PC-3 (cell line): ENCODE measurements at regions not wholly inside any gene's neighbourhood (a gene's known extent, or its start where the extent isn't known, plus 50 kb on each side); places are given as distances from the start of the nearest gene placed in this dataset.

Source experiments
- ATAC-seq: fragments of 200-7000 bp; cut with Tn5 transposase; 2 replicates; pipeline ENCODE4 v1.9.1; 2020; ENCODE audit warnings: mild to moderate bottlenecking, moderate library complexity
- BruUV-seq: library from RNA; stranded (reverse); fragments of 400-500 nt; replicated peaks from 2 replicates; lab custom pipeline; 2021; lab: Mats Ljungman, UMichigan
- CTCF ChIA-PET: fragments of 300-600 bp; sonication (Branson Sonifier 250); formaldehyde crosslinking; loops from one replicate; lab custom pipeline; 2022; ENCODE audit warnings: antibody characterized with exemption; lab: Charles Lee
- POLR2A ChIA-PET: fragments of 300-600 bp; sonication (Branson Sonifier 250); formaldehyde crosslinking; loops from one replicate; lab custom pipeline; 2022; ENCODE audit warnings: antibody characterized with exemption; ENCODE audit not compliant: unreplicated experiment; lab: Charles Lee
- DNase-seq: peaks from one replicate; pipeline ENCODE4 v3.0.0-alpha.2; 2015
- H2AFZ ChIP-seq: fragments of 300-600 bp; sonication (generic); 2 replicates; pipeline ENCODE4 v1.6.0; 2016; ENCODE audit warnings: antibody characterized with exemption, low read length
- H3F3A ChIP-seq: fragments of 300-600 bp; sonication (generic); one replicate; pipeline ENCODE4 v1.6.0; 2017; ENCODE audit warnings: antibody characterized with exemption, low read length, control low read depth, mild to moderate bottlenecking; ENCODE audit not compliant: unreplicated experiment
- H3K27ac ChIP-seq: fragments of 300-600 bp; sonication (generic); 2 replicates; pipeline ENCODE4 v1.5.1; 2016; ENCODE audit warnings: mild to moderate bottlenecking, low read length
- H3K27me3 ChIP-seq: fragments of 300-600 bp; sonication (generic); 2 replicates; pipeline ENCODE4 v1.6.1; 2016; ENCODE audit warnings: low read length, mixed read lengths
- H3K36me3 ChIP-seq: fragments of 300-600 bp; sonication (generic); 2 replicates; pipeline ENCODE4 v1.6.1; 2016; ENCODE audit warnings: low read depth, mixed run types, low read length, mixed read lengths
- H3K4me1 ChIP-seq: fragments of 300-600 bp; sonication (generic); 2 replicates; pipeline ENCODE4 v1.5.1; 2016; ENCODE audit warnings: low read length; ENCODE audit not compliant: insufficient read depth
- H3K4me2 ChIP-seq: fragments of 300-600 bp; sonication (generic); 2 replicates; pipeline ENCODE4 v1.6.0; 2016; ENCODE audit warnings: low read length
- H3K4me3 ChIP-seq: fragments of 300-600 bp; sonication (generic); 2 replicates; pipeline ENCODE4 v1.5.1; 2016; ENCODE audit warnings: mild to moderate bottlenecking, low read length, mixed read lengths
- H3K79me2 ChIP-seq: fragments of 300-600 bp; sonication (generic); 2 replicates; pipeline ENCODE4 v1.6.1; 2017; ENCODE audit warnings: low read length, mixed read lengths
- H3K9ac ChIP-seq: fragments of 300-600 bp; sonication (generic); 2 replicates; pipeline ENCODE4 v1.6.0; 2016; ENCODE audit warnings: mild to moderate bottlenecking, low read length
- H3K9me2 ChIP-seq: fragments of 300-600 bp; sonication (generic); replicated peaks from 2 replicates; pipeline ENCODE4 v1.6.1; 2016; ENCODE audit warnings: mixed run types, low read length, mixed read lengths
- H3K9me3 ChIP-seq: fragments of 300-600 bp; sonication (generic); 2 replicates; pipeline ENCODE4 v1.6.1; 2016; ENCODE audit warnings: low read length, mixed read lengths
- H4K20me1 ChIP-seq: fragments of 300-600 bp; sonication (generic); 2 replicates; pipeline ENCODE4 v1.6.1; 2016; ENCODE audit warnings: low read length, mixed read lengths
- CTCF ChIP-seq: fragments of 300-600 bp; sonication (generic); conservative IDR thresholded peaks from 2 replicates; pipeline ENCODE4 v1.5.1; 2017; ENCODE audit warnings: antibody characterized with exemption, low read depth, mild to moderate bottlenecking, low read length
- EZH2 ChIP-seq: fragments of 300-600 bp; sonication (generic); IDR thresholded peaks from one replicate; pipeline ENCODE4 v1.6.1; 2017; ENCODE audit warnings: antibody characterized with exemption, mild to moderate bottlenecking, low read length; ENCODE audit not compliant: unreplicated experiment
- EZH2phosphoT487 ChIP-seq: fragments of 300-600 bp; sonication (generic); IDR thresholded peaks from 2 replicates; pipeline ENCODE4 v1.6.1; 2018; ENCODE audit warnings: mild to moderate bottlenecking, antibody characterized with exemption, low read length, borderline replicate concordance
- intact Hi-C: fragments of 100-400 bp; cut with micrococcal nuclease; formaldehyde crosslinking; loops from 2 replicates; pipeline ENCODE4 v1.9.0; 2023

GRCh38 chr9:32918628-32919027 is 82.8 kb downstream of the APTX start:
- no peaks in the 10 kb centered on the region for H3K9me3 ChIP-seq
- H4K20me1 ChIP-seq, result no peaks in the 10 kb centered on the region
- H3K4me1 ChIP-seq, result no peaks in the 10 kb centered on the region
- no peak overlapping the region for H3K27ac ChIP-seq
- BruUV-seq, result no TSS peak
- DNase-seq (no peak), ATAC-seq (no peak)
- H3K9me2 ChIP-seq, result no peaks in the 10 kb centered on the region
- no peak overlapping the region for H3K4me3 ChIP-seq
- H3K4me2 ChIP-seq, result no peak overlapping the region
- ChIA-PET CTCF (interaction anchor here (0.7 kb wide), 1 partner anchor 331 kb away, joined by 12 read pairs; no protein-coding TSS in a partner anchor), POLR2A (no interaction called here)
- no peak overlapping the region for H3K9ac ChIP-seq
- H3K27me3 ChIP-seq, result no peaks in the 10 kb centered on the region
- intact Hi-C loops, result no loop called here
- no peaks in the 10 kb centered on the region for H3K79me2 ChIP-seq
- no peak for TF ChIP-seq CTCF
- TF ChIP-seq EZH2, result no peak
- TF ChIP-seq EZH2phosphoT487, result no peak
- H3K36me3 ChIP-seq, result no peaks in the 10 kb centered on the region
- H3F3A ChIP-seq, result no peaks in the 10 kb centered on the region
- H2AFZ ChIP-seq, result no peak overlapping the region
